Ishikawa (cell line): ENCODE measurements at regions not wholly inside any gene's neighbourhood (a gene's known extent, or its start where the extent isn't known, plus 50 kb on each side); places are given as distances from the start of the nearest gene placed in this dataset.

Experiments used
- TAF1 ChIP-seq: IDR thresholded peaks from 2 replicates; pipeline ENCODE4 v1.6.1; 2012; ENCODE audit warnings: low read depth, mild to moderate bottlenecking
- USF1 ChIP-seq: IDR thresholded peaks from 2 replicates; pipeline ENCODE4 v1.6.1; 2012
- YY1 ChIP-seq: IDR thresholded peaks from 2 replicates; pipeline ENCODE4 v1.6.1; 2012; ENCODE audit warnings: low read depth

- TF ChIP-seq USF1 (no peak), TAF1 (no peak), YY1 (no peak)
These were observed 206.9 kb upstream of the ZNF536 start for GRCh38 chr19:30165228-30165813.
